Brain microvascular endothelial cell (primary cell): ENCODE measurements at regions not wholly inside any gene's neighbourhood (a gene's known extent, or its start where the extent isn't known, plus 50 kb on each side); places are given as distances from the start of the nearest gene placed in this dataset.

ENCODE experiments used
- DNase-seq: peaks from one replicate; pipeline ENCODE4 v3.0.0-alpha.2; 2020
- H3K27ac ChIP-seq: fragments of 250-450 bp; sonication (Bioruptor Pico); 2 replicates; pipeline ENCODE4 v1.5.1; 2020; ENCODE audit warnings: mild to moderate bottlenecking, moderate library complexity
- H3K27me3 ChIP-seq: fragments of 250-450 bp; sonication (Bioruptor Pico); replicated peaks from 2 replicates; pipeline ENCODE4 v1.5.1; 2020; ENCODE audit warnings: mild to moderate bottlenecking
- H3K36me3 ChIP-seq: fragments of 250-450 bp; sonication (Bioruptor Pico); replicated peaks from 2 replicates; pipeline ENCODE4 v1.5.1; 2020; ENCODE audit warnings: mild to moderate bottlenecking
- H3K4me3 ChIP-seq: 2 replicates; pipeline ENCODE4 v1.5.1; 2011; ENCODE audit warnings: low read depth, mild to moderate bottlenecking, control low read depth, low read length, moderate library complexity
- CTCF ChIP-seq: IDR thresholded peaks from 2 replicates; pipeline ENCODE4 v1.5.1; 2011; ENCODE audit warnings: low read depth, mild to moderate bottlenecking, moderate library complexity, low read length, control low read depth, inconsistent platforms; ENCODE audit errors: missing control alignments
- in situ Hi-C: cut with HindIII; loops from 2 replicates; pipeline ENCODE4 v1.10.0; 2017; ENCODE audit warnings: low sequenced_read_pairs, low pct_ligation_motif_present

- in situ Hi-C loops, result no loop called here
- Histone ChIP-seq H3K27me3 (no peaks in the 10 kb centered on the region), H3K4me3 (no peak overlapping the region), H3K36me3 (no peaks in the 10 kb centered on the region), H3K27ac (no peak overlapping the region)
- DNase-seq, result no peak
- TF ChIP-seq CTCF, result no peak
Measured at GRCh38 chr10:130664526-130664925, 528.3 kb downstream of the GLRX3 start.

- in situ Hi-C loops, result no loop called here
- no peak for TF ChIP-seq CTCF
- no peak overlapping the region for H3K4me3 ChIP-seq
- no peak for DNase-seq
- no peak overlapping the region for H3K27ac ChIP-seq
- H3K27me3 ChIP-seq, result no peaks in the 10 kb centered on the region
- no peaks in the 10 kb centered on the region for H3K36me3 ChIP-seq
Measured at GRCh38 chr10:130666215-130666614, 530.0 kb downstream of the GLRX3 start.

GRCh38 chr10:130686689-130687300 is 550.6 kb downstream of the GLRX3 start:
- no peak for DNase-seq
- H3K27me3 ChIP-seq, result no peaks in the 10 kb centered on the region
- H3K36me3 ChIP-seq, result no peaks in the 10 kb centered on the region
- no peak overlapping the region for H3K4me3 ChIP-seq
- no peak overlapping the region for H3K27ac ChIP-seq
- in situ Hi-C loops, result no loop called here
- TF ChIP-seq CTCF, result no peak

- Histone ChIP-seq H3K27ac (no peak overlapping the region), H3K27me3 (no peaks in the 10 kb centered on the region), H3K4me3 (no peak overlapping the region), H3K36me3 (no peaks in the 10 kb centered on the region)
- DNase-seq, result no peak
- no peak for TF ChIP-seq CTCF
- in situ Hi-C loops, result no loop called here
Measured at GRCh38 chr10:130687566-130687965, 551.4 kb downstream of the GLRX3 start.

- H3K27ac ChIP-seq, result no peak overlapping the region
- H3K4me3 ChIP-seq, result no peak overlapping the region
- DNase-seq, result no peak
- no peaks in the 10 kb centered on the region for H3K36me3 ChIP-seq
- in situ Hi-C loops, result no loop called here
- no peaks in the 10 kb centered on the region for H3K27me3 ChIP-seq
- TF ChIP-seq CTCF, result no peak
Measured at GRCh38 chr10:130689743-130690626, 553.8 kb downstream of the GLRX3 start.
